Keratinocyte (primary cell): ENCODE measurements at regions not wholly inside any gene's neighbourhood (a gene's known extent, or its start where the extent isn't known, plus 50 kb on each side); places are given as distances from the start of the nearest gene placed in this dataset.

Source experiments
- CTCF ChIP-seq, 3 experiments: IDR thresholded peaks in 1 of 3; conservative IDR thresholded peaks in 1 of 3; optimal IDR thresholded peaks in 1 of 3; 2 replicates in 2 of 3; 3 replicates in 1 of 3; pipeline versions ENCODE3 to v1.5.1; 2011; ENCODE audit warnings: low read length in 3 of 3, mild to moderate bottlenecking in 3 of 3, moderate library complexity in 2 of 3, control low read depth in 1 of 3, inconsistent platforms in 1 of 3; ENCODE audit not compliant: insufficient read depth in 2 of 3; ENCODE audit errors: extremely low read depth in 1 of 3
- EZH2 ChIP-seq: IDR thresholded peaks from one replicate; pipeline ENCODE4 v1.6.1; 2012; ENCODE audit warnings: inconsistent platforms, mild to moderate bottlenecking, low read length, moderate library complexity

- TF ChIP-seq CTCF (optimal IDR thresholded peaks at IDR 0.05 in 1 of 3, IDR thresholded peaks at IDR 0.05 in 1 of 3, conservative IDR thresholded peaks at IDR 0.05 in 1 of 3; ENCODE audit: extremely low read depth in 1 of 3, insufficient read depth in 2 of 3, low read length in 3 of 3): no peak
- TF ChIP-seq EZH2: no peak
Observed at GRCh38 chr20:60727425-60727824, 524.6 kb upstream of the CDH4 start.
